HG02678 (cell line): ENCODE measurements at regions not wholly inside any gene's neighbourhood (a gene's known extent, or its start where the extent isn't known, plus 50 kb on each side); places are given as distances from the start of the nearest gene placed in this dataset.
"Not testable (repeated sequence)": the region's sequence is repeated elsewhere in the genome, so short reads cannot be mapped to it uniquely, and the experiment has no call there.

ENCODE experiments used
- ATAC-seq: cut with Tn5 transposase; IDR thresholded peaks from one replicate; pipeline ENCODE4 v1.9.1; 2021; ENCODE audit warnings: mild to moderate bottlenecking, moderate library complexity; ENCODE audit not compliant: unreplicated experiment

DNA sequence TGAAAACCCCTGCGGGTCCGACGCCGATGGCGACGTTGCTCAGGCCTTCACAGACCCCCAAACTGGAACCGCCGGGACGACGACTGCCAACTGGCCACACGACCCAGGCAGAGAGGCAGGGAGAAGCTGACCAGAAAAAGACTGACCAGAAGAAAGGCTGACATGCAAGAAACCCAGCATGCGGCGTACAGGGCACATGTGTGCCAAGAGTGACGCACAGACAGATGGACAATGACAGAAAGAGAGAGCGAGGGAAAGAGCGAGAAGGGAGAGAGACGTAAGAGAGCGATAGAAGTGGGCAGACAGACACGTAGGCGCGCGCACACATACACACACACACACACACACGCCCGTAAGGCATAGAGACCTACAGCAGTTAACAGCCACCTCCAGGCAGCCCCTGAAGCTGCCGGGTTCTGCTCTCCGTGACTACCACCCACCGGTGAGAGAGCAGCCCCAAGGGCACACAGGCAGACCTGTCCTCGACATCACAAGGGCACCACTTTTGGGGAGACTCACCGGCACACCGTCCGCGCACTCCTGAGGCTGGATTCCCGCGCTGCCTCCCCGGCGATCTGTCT, 67.2 kb upstream of the ZNF527 start:
- no peak for ATAC-seq

DNA sequence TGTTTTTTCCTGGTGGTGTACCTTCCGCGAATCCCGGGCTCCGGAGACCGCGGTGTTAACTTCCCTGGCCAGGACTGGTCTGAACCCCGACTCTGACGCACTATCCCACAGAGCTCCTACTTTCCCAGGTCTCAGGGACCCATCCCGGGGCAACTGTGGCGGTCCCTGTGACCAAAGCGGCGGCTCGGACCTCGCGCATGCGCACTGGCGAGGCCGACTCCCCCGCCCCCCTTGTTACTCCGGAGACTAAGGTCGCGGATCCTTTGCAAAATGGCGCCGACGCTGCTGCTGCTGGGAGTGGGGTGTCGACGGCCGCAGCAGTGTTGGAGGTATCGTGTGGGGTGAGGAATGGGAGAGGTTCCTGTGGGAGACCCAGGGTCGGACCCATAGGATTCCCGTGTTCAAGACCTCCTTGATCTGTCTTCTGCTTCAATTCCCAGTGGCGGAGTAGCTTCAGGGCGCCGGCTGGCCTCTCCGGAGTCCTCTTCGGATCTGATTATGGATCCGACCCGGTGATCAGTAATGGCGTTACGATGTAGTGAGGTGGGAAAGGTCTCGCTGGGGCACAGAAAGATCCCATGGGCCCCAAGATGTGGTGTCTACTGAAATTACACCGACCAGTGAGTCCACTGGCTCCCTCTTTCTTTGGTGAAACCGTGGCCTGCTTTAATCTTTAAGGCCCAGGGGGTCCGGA, 66.6 kb upstream of the ZNF527 start:
- no peak for ATAC-seq

DNA sequence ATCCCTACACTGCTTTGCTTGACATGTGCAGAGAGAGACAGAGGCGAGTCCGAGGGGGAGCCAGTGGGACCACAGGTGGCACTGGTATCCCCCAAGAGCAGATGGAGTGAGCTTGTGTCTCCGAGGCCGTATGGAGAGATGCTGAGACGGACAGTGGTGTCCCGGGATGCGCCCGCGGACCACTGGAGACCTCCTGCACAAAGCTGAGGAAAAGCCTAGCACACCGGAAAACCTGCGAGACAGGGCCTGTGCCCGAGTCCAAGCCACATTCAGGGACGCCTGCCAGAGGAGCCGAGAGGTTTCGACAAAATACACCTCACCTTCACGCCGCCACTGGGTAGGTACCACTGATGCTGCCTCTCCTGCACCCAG, 66.0 kb upstream of the ZNF527 start:
- no peak for ATAC-seq

DNA sequence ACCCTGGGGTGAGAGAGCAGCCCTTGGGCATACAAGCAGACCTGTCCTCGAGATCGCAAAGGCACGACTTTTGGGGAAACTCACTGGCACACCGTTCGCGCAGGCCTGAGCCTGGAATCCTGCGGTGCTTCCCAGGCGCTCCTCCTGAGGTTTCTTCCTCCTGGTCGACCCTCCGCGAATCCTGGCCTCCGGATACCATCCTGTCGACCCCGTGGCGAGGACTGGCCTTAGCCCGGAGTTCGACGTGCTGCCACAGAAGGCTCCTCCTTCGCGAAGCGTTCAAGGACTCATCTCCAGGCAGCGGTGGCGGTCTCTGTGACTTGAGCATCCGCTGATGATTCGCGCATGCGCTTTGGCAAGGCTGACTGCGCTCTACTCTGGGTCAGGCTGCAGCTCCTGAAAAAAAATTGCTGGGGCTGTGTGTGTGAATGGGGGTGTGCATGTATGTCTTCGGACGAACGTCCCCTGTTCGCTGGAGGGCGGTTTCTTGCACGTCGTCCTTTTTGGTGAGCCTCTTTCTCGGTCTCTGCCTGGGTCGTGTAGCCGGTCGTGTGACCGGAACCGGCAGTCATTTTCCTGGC, 64.4 kb upstream of the ZNF527 start:
- ATAC-seq, result no peak

DNA sequence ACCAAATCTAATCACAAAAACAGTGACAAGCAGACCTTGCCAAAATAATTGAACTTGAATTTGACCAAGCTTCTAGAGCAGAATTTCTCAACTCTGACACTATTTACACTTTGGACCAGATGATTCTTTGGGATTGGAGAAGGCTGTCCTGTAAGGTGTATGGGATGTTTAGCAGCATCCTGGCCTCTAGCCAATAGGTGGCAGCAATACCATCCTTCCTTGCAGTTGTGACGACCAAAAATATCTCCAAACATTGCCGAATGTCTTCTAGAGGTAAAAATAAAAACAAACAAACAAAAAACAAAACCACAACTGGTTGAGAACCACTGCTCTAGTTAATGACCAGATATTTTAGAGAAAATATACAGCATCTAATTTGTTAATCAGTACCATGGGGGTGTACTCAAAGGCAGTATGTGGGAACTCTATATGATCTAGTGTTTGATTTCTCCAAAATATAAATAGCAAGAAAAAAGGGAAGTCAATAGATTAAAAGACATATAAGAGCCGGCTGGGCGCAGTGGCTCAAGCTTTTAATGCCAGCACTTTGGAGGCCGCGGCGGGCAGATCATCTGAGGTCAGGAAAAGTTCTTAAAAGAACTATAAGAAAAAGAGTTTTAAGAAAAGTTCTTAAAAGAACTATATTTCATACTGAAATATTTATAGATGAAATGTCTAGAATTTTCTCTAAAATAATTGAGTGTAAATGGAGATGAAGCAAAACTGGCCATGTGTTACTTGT, 60.9 kb upstream of the ZNF527 start:
- no peak for ATAC-seq

DNA sequence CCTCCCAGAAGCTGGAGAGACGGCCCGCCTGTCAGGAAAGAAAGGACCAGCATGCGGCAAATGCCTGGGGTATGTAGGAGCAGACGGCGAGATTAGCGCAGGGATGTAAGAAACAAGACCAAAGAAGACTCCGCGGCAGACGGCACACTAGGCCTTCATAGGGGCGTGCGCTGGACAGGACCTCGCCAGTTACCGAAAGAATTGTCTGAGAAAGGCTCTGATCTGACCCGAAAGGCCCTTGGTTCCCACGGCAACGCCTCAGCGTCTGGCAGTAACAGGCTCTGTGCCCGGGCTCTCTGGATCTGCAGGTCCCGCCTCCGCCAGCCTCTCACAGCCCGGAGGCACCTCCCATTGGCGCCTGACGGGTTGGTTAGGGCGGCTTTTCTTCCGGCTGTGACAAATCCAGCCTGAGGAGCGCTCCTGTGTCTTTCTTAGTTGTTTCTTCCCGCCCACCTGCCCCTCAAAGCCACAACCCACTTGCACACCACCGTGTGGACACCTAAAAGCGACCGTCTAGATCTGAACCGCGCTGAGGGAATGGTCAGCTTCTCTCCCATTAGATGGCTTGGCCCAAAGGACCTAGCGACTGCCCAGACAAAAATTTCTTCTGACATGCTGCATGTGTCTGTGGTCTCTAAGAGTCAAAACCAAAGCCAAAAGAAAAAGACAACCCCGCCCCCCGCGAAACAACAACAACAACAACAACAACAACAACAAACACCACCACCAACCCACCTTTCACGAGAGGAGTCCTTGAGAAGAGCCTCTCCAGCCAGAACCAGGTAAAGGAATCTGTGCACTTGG, 58.2 kb upstream of the ZNF527 start:
- not testable (repeated sequence) for ATAC-seq

DNA sequence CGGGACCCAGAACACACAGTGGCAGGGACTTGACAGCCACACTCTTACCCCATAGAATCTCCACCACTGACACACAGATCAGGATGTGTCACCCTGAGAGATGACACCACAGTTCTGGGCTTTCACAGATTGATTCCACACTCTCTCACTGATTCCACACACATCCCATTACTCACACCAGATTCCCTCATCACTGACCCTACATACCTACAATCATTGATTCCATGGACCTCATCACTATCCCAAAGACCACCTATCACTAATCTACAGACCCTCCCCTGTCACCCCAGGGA, 57.6 kb upstream of the ZNF527 start:
- ATAC-seq, result no peak

DNA sequence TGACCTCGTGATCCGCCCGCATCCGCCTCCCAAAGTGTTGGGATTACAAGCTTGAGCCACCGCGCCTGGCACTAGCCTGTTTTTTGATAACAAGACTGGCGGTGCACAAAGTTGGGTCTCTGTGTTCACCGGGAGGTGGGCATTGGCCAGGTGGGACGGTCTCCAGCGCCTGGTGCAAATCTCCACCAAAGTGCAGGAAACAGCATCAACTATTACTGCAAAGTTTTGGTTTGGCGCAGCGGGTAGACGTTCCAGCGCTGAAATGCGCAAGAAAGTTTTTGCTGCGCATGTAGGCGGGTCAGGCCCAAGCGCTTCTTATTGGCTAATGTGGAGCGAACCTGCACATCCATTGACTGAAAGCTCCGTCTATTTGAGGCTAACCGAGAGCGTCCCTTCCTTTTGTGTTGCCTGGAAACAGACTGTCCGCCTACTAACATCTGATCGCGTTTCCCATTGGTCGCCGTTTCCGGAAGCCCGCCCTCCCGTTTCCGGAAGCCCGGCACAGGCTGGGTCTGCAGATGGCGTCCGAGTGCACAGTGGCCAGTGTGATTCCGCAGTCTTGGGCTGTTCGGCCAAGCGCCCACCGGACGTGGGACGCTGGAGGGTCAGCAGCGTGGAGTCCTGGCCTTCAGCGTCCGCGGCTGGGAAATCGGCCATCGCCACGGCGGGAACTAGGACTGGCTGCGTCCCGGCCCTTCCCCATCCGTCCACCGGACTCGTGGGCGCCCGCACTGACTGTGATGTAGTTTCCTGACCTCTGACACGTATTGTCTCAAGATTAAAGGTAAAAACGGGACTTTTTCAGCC, 53.3 kb upstream of the ZNF527 start:
- ATAC-seq, result peak; percentile 99

DNA sequence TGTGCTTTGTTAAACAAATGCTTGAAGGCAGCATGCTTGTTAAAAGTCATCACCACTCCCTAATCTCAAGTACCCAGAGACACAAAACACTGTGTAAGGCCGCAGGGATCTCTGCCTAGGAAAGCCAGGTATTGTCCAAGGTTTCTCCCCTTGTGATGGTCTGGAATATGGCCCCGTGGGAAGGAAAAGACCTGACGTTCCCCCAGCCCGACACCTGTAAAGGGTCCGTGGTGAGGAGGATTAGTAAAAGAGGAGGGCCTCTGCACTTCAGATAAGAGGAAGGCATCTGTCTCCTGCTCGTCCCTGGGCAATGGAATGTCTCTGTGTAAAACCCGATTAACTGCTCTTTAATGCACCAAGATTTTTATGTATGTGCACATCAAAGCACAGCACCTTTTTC, 49.9 kb upstream of the ZNF527 start:
- ATAC-seq, result not testable (repeated sequence)
